ENCODE measurements at regions not wholly inside any gene's neighbourhood (a gene's known extent, or its start where the extent isn't known, plus 50 kb on each side); places are given as distances from the start of the nearest gene placed in this dataset.

- no peak for TF ChIP-seq CTCF (IDR thresholded peaks at IDR 0.05)
- TF ChIP-seq POLR2A (IDR thresholded peaks at IDR 0.05) = no peak
These were observed 116.8 kb upstream of the FAM78B start for GRCh38 chr1:166283600-166283999.
